ENCODE measurements at regions not wholly inside any gene's neighbourhood (a gene's known extent, or its start where the extent isn't known, plus 50 kb on each side); places are given as distances from the start of the nearest gene placed in this dataset.
"Not testable (repeated sequence)": the region's sequence is repeated elsewhere in the genome, so short reads cannot be mapped to it uniquely, and the experiment has no call there.

GRCh38 chr16:73415286-73415685 lies 367.4 kb upstream of the ZFHX3 start:
- no peak for DNase-seq (ENCODE audit: low read depth in 2 of 3, low spot score in 1 of 3)

DNA sequence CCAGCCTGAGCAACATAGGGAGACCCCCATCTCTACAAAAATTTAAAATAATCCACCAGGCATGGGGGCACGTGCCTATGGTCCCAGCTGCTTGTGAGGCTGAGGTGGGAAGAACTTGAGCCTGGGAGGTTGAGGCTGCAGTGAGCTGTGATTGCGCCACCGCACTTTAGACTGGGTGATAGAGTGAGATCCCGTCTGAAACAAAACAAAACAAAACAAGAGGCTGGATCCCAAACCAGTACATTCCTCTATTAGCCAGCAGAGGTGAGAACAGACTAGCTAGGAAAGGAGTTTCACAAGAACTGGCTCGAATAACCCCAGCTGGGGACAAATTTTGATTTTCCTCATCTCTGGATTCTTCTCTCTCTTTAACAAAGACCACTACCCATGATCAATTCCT lies 366.7 kb upstream of the ZFHX3 start:
- no peak for DNase-seq (ENCODE audit: low read depth in 2 of 3, low spot score in 1 of 3)

DNA sequence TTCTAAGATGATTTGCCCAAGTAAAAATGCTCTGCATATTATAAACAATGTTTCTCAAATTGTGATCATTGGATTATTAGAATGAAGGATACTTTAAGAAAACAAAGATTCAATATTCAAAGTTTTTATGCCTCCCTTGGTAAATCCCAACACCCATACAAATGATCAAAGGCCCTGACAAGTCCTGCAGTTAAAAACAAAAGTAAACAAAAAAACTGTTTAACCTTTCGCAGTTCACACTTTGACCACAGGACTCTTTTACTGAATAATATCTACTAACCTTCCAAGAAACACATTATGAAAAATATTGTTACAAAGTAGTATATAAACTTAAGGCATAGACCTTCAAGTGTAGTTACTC lies 365.9 kb upstream of the ZFHX3 start:
- DNase-seq (ENCODE audit: low read depth in 2 of 3, low spot score in 1 of 3): no peak

DNA sequence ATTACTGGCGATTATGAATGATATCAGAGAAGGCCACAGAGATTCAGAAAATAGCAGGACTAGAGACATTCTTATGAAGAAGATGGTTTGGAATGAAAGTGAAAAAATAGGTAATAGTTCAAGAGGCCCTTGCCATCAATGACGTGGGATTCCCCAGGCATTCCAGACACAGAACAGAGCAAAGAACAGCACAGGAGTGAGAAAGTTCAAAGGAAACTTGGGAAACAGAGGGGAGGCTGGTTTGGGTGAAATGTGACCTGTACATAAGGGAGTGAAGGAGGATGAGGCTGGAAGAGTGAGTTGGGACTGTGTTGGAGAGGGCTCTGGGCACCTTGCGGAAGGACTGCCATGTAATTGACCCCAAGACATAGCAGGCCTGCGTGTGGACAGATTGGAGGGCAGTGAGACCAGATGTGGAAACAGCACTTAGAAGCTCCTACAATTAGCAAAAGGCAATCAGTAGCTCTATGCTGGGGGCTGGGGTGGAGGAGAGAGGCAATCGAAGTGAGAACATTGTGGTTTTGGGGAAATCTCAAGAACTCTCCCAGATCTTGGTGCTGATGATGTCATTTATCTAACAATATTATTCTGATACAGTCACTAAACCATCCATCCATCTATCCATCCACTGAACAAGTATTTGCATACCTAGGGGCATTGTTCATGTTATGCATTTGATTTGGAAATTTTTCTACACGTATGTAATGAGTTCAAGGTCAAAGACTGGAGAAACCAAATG lies 365.3 kb upstream of the ZFHX3 start:
- DNase-seq (ENCODE audit: low read depth in 2 of 3, low spot score in 1 of 3): no peak

DNA sequence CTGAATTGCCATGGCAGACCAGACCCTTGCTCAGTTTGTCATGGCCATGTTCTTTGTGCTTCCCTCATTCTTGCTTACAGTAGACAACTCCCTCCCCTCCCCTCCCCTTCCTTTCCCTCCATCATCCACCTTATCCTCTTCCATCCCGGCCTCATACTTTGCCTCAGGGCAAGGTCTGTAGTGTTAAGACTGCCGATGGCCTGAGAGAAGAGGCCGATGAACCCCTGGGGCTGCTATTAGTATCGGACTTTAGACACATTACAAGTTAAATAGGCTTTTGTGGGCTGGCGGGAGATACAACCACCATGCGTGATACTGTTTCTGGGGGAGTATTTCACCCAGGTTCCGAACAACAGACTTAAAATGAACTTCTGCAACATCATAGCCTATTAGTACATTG lies 364.5 kb upstream of the ZFHX3 start:
- DNase-seq (ENCODE audit: low read depth in 2 of 3, low spot score in 1 of 3): no peak

DNA sequence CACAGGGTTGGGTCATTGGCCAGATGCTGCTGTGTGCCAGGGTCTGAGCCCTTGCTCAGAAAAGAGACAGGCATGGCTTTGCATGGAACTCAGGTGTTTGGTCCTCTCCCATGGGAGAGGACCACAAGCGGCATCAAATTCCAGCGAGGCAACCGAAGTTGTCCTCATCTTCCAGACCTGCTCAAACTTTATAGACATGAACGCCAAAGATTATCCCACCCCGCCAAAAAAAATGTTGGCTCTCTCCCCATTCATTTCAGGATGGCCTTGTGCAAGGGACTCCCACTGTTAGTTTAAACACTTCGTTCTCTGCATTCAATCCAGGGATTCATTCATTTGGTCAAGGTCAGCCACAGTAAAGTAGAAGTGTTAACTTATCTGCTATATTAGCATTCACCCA lies 360.8 kb upstream of the ZFHX3 start:
- DNase-seq (ENCODE audit: low read depth in 2 of 3, low spot score in 1 of 3): no peak

GRCh38 chr16:73408311-73408710 lies 360.4 kb upstream of the ZFHX3 start:
- DNase-seq (ENCODE audit: low read depth in 2 of 3, low spot score in 1 of 3): no peak

- no peak for DNase-seq (ENCODE audit: low read depth in 2 of 3, low spot score in 1 of 3)
Measured at GRCh38 chr16:73405851-73406250, 357.9 kb upstream of the ZFHX3 start.

GRCh38 chr16:73404001-73404400 lies 356.1 kb upstream of the ZFHX3 start:
- DNase-seq (ENCODE audit: low read depth in 2 of 3, low spot score in 1 of 3): no peak

GRCh38 chr16:73403291-73403690 lies 355.4 kb upstream of the ZFHX3 start:
- DNase-seq (ENCODE audit: low read depth in 2 of 3, low spot score in 1 of 3): no peak

DNA sequence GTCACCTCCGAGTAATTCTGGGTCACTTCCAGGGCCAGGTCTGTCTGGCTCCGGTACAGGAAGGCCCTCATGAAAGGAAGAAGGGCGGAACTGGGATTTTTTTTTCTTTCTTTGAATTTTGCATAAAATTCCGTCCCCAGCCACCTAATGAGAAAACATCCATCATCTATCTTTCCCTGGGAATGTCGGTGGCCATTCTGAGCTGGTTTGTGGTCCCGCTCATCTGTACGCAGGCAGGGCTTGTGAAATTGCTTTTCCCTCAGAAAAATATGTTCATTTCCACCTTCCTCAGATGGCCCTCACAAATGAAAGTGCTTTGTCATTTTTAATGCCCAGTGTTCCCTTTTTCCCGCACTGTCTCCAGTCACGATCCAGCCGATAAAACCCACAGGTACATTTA lies 353.0 kb upstream of the ZFHX3 start:
- no peak for DNase-seq (ENCODE audit: low read depth in 2 of 3, low spot score in 1 of 3)

- no peak for DNase-seq (ENCODE audit: low read depth in 2 of 3, low spot score in 1 of 3)
Measured at GRCh38 chr16:73399997-73400396, 352.1 kb upstream of the ZFHX3 start.

DNA sequence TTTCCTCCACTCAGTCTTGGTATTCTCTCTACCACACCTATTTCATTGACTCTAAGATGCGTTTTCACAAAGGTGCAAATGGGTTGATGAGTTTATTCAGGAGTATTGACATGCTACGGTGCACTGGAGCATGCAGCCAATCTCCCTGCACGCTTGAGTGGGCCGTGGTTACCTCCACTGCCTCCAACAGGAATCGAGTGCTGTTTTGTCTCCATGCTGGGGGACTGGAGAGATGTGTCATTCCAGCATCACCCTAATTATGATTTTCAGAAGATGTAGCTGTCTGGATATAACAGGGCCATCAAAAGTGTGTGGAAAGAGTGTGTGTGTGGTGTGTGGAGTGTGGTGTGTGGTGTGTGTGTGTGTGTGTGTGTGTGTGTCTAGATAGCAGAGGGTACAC lies 351.6 kb upstream of the ZFHX3 start:
- DNase-seq (ENCODE audit: low read depth in 2 of 3, low spot score in 1 of 3): no peak

DNA sequence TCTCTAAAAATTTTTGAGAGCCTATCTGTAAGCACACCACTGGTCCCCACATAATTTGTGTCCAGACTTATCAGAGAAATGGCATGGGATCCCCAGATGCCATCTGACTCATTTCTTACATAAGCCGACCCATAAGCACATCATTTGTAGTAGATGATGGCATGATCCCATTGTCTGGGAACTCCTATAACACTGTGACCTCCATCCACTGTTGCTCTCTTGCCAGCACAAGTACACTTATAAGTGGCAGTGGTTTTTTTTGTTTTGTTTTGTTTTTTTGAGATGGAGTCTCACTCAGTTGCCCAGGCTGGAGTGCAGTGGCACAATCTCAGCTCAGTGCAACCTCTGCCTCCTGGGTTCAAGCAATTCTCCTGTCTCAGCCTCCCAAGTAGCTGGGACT lies 350.7 kb upstream of the ZFHX3 start:
- not testable (repeated sequence) for DNase-seq (ENCODE audit: low read depth in 2 of 3, low spot score in 1 of 3)

- DNase-seq (ENCODE audit: low read depth in 2 of 3, low spot score in 1 of 3): no peak
Measured at GRCh38 chr16:73396556-73396955, 348.6 kb upstream of the ZFHX3 start.

DNA sequence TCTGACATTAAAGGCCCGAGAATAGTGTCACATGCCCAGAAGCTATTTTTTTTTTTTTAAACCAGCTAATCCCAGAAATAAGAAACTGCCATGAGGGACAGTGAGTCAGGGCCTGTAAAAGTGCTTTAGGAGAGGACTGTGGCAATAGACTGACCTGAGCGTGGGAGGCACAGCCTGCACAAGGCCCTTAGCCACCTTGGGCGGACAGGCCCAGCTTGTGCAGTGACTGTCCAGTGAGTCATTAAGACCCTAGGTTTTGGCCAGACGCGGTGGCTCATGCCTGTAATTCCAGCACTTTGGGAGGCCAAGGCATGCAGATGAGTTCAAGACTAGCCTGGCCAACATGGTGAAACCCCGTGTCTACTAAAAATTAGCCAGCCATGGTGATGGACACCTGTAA lies 343.0 kb upstream of the ZFHX3 start:
- no peak for DNase-seq (ENCODE audit: low read depth in 2 of 3, low spot score in 1 of 3)

DNA sequence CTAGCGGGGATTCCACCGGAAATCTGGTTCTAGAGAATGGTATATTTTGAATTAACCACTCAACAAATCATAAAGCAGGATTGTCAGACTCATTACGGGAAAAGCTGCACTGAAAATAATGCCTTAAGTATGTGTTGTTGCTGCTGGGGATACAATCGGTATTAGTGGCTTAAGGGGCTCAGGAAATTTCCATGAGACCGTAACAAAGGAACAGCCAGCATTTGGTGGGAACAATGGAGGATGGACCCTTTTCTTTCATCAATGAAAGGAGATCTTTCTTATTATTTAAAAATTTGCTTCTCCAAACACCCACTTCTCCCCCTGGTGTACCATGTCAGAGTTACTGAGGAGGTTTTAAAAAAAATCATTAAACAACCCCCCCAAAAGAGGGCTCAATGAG lies 342.6 kb upstream of the ZFHX3 start:
- DNase-seq (ENCODE audit: low read depth in 2 of 3, low spot score in 1 of 3): no peak

GRCh38 chr16:73389085-73389484 lies 341.2 kb upstream of the ZFHX3 start:
- DNase-seq (ENCODE audit: low read depth in 2 of 3, low spot score in 1 of 3): no peak

GRCh38 chr16:73387979-73388378 lies 340.1 kb upstream of the ZFHX3 start:
- no peak for DNase-seq (ENCODE audit: low read depth in 2 of 3, low spot score in 1 of 3)

DNA sequence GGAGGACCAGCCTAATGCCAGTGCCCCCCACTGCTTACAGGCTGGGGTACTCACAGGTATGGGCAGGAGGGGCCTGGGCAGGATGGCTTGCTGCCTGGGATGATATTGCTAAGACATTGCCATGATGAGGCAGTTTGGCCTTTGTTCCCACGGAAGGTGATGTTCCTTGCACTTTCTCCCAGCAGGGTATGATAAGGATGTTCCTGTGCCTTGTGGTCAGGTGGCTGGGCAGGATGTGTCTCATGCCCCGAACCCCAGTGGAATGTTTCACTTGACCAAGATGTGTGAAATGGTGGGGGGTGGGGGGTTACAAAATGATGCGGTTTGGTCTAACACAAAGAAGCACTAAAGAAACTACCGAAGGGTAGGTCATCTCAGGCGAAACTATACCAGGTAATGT lies 337.8 kb upstream of the ZFHX3 start:
- DNase-seq (ENCODE audit: low read depth in 2 of 3, low spot score in 1 of 3): no peak

GRCh38 chr16:73384506-73385089 lies 336.7 kb upstream of the ZFHX3 start:
- no peak for DNase-seq (ENCODE audit: low read depth in 2 of 3, low spot score in 1 of 3)

GRCh38 chr16:73383988-73384365 lies 336.0 kb upstream of the ZFHX3 start:
- DNase-seq (ENCODE audit: low read depth in 2 of 3, low spot score in 1 of 3): no peak
